SIG-M5 treated with dmso at 0.1 percent for 504 hours (cell line): ENCODE measurements at regions not wholly inside any gene's neighbourhood (a gene's known extent, or its start where the extent isn't known, plus 50 kb on each side); places are given as distances from the start of the nearest gene placed in this dataset.
"Not testable (repeated sequence)": the region's sequence is repeated elsewhere in the genome, so short reads cannot be mapped to it uniquely, and the experiment has no call there.

Experiments
- DNase-seq: peaks from one replicate; lab custom pipeline; 2025; ENCODE audit not compliant: unreplicated experiment; lab: John Stamatoyannopoulos, UW

DNA sequence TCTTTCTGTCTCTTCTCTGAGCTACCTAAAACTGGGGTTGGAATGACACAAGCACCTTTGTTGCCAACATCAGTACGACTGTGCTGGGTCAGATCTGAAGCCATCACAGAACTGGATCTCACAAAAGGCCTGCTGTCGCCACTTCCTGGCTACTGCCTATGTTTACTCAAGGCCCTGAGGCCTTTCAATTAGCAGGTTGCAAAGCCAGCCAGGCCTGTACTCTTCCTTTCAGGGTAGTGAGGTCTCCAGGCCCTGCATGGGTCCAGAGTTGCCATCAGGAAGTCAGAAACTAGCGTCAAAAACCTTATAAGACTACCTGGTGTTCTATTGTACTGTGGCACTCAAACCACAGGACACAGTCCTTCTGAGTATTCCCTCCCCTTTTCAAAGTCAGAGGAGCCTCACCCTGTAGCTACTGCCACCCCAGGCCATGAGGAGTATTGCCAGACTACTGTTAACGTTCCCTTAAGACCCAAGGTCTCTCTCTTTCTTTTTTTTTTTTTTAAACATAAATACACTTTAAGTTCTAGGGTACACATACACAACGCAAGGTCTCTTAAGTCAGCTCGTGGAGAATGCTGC, 937.4 kb upstream of the GJE1 start:
- DNase-seq, result no peak

GRCh38 chr6:141183368-141183767, 949.4 kb upstream of the GJE1 start:
- no peak for DNase-seq

GRCh38 chr6:141175458-141175857, 957.3 kb upstream of the GJE1 start:
- DNase-seq, result not testable (repeated sequence)

DNA sequence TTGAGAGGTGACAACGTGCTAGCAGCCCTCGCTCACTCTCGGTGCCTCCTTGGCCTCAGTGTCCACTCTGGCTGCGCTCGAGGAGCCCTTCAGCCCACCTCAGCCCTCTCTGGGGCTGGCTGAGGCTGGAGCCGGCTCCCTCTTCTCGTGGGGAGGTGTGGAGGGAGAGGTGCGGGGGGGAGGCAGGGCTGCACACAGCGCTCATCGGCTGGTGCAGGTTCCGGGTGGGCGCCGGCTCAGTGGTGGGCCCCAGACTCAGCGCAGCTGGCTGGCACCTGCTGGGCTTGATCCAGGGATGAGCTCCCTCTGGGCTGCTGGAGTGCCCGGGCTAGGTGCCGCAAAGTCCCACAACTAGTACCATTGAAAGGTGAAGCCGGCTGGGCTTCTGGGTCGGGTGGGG, 957.8 kb upstream of the GJE1 start:
- DNase-seq, result no peak

DNA sequence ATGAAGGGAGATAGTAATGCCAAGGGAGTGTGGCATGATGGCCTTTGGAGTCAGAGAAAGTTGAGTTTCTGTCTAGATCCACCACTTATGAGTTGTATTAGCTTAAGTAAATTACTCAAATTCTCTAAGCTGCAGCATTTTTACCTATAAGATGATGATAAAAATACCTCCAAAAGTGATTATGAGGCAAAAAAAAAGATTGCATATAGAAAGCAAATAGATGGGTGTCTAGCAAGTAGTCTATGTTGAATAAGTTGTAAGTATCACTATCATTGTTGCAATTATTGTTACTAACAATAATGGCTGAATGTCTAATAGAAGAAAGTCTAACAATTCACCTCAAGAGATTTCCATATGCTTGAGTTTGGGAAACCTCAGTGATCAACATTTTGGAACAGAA, 959.2 kb upstream of the GJE1 start:
- no peak for DNase-seq

DNA sequence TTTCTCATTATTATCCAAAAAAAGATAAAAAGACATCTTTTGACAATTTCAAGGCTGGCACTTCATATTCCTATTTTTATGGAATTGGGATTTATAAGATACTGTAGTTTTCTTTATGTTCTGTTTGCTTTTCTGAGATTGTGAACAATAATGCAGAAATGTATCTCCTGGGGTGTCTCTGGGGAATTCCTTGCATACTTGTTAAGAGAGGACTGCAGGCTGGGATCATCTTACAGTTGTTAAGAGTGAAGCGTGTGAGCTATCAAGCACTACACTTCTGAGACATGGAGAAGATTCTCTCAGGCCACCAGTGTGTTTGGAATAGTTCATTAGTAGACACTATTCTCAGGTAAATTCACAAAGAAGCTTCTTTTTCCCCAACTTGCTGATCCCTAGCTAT, 963.3 kb upstream of the GJE1 start:
- DNase-seq, result no peak

DNA sequence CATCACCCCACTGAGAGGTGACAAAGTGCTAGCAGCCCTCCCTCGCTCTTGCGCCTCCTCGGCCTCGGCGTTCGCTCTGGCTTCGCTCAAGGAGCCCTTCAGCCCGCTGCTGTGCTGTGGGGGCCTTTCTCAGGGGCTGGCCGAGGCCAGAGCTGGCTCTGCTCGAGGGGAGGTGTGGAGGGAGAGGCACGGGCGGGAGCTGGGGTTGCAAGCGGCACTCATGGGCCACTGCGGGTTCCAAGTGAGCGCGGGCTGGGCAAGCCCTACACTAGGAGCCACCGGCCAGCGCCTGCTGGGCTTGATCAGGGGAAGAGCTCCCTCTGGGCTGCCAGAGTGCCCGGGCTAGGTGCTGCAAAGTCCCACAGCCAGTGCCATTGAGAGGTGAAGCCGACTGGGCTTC, 964.8 kb upstream of the GJE1 start:
- no peak for DNase-seq

DNA sequence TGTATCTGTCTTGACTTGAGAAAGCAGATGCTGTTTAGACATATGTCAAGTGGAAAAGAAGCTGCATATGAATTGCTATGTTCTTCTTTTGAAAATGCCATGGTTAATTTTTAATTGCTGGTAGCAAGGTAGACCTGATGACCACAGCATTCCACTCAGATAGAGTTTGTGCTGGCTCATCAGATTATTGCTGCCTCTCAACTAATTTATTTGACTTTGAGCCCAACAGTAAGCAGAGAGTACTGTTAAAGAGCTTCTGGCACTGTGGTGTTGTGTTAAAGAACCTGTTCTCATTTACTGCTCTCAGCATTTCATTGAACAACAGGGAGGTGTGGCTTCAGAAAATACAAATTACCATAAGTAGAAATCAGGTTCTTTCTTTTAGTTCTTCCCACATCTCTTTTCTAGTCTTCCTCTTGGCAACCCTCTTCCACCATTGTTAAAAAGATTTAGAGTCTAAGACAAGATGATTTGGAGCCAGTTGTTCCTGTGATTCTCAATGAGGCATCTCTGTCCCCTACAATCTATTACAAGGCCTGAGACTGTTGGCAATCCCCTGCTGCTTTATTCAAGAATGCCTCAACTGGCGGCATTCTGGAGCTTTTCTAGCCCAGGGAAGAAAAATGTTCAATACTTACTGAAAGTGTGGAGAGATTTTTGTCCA, 967.6 kb upstream of the GJE1 start:
- DNase-seq, result no peak

GRCh38 chr6:141164042-141164743, 968.5 kb upstream of the GJE1 start:
- DNase-seq, result peak; percentile 19

DNA sequence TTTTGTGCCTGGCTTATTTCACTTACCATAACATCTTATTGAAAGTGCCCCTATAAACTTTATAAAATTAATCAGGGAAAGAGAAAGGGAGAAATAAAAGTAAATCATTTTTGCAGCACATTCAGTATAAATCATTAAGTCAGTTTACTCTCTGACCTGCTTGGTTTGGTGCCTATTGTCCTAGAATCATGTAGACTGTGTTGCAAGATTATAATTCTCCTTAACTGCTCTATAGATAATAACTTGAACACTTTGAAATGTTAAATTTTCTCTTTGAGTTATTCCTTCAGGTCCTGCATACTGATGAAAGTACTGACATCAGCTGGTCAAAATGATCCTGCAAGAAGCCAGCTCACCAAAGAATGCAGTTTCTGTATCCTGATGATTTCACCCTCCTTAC, 969.6 kb upstream of the GJE1 start:
- no peak for DNase-seq

- no peak for DNase-seq
Observed at GRCh38 chr6:141158740-141159139, 974.0 kb upstream of the GJE1 start.

DNA sequence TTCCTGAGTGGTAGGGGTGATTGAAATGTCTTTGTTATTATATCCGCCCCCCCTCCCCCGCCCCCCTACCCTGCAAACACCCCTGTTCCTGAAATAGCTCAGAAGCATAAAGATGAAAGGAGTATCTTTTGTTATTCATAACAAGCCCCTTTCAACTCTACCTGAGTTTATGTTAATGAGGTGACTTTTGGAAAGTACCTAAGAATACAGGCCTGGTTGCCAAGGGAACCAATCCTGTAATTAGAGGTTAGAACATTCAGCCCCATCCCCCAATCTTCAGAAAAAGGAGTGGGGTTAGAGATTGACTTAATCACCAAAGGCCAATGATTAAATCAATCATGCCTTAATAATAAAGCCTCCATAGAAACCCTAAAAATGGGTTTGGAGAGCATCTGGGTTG, 979.2 kb upstream of the GJE1 start:
- no peak for DNase-seq

GRCh38 chr6:141152951-141153350, 979.8 kb upstream of the GJE1 start:
- no peak for DNase-seq

DNA sequence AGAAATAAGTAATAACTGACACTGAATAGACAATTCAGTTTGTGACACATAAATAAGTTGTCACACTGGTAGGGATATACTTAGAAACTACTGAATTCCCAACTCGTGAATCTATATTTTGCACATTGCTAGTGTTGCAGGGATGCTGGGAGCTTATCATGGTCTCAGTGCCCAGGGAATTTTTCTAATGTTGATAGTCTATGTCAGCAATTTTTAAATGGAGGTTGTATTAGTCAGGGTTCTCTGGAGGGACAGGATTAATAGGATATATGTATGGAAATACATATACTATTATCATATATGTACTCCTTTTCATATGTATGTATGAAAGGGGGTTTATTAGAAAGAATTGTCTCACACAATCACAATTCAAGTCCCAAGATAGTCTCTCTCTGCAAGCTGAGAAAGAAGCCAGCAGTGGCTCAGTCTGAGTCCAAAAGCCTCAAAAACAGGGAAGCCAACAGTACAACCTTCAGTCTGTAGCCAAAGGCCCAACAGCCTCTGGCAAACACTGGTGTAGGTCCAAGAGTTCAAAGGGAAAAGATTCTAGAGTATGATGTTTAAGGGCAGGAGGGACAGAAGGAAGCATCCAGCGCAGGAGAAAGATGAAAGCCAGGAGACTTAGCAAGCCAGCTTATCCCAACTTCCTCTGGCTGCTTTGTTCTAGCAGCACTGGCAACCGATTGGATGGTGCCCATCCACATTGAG, 980.9 kb upstream of the GJE1 start:
- DNase-seq, result no peak

DNA sequence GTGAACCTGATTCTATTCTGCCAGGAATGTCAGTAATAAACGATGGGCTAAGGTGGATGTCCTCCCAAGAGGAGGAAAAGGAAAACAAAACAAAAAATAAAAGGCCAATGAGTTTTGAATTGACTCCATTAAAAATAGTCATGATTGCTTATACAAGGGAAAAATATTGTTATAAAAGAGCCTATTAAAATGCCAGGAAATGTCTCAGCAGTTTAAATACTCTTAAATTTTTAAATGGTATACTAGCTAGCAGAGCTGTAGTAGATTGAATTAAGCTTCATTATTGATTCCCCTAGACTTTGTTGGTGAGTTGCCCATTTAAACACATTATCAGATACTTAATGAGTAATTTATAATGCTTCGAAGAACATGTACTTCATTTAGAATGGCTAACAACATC, 990.9 kb upstream of the GJE1 start:
- no peak for DNase-seq

GRCh38 chr6:141140905-141141304, 991.8 kb upstream of the GJE1 start:
- no peak for DNase-seq

DNA sequence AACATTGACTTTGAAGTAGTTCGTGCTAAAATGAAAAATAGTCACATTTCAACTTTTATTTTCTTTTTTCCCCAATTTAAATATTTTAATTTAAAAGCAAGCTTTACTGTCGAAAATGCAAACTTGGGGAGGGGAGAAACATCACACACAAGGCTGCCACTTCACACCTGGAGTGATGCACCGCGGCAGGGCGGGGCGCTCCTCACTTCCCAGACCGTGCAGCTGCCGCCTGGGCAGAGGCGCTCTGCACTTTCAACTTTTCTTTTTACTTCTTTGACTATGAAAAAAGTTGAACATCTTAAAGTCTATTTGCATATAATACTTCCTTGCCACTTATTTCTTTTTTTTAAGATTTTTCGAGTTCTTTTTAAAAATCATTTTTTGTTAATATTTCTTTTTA, 993.3 kb upstream of the GJE1 start:
- DNase-seq, result no peak

- no peak for DNase-seq
Observed at GRCh38 chr6:141134723-141135122, 998.0 kb upstream of the GJE1 start.

DNA sequence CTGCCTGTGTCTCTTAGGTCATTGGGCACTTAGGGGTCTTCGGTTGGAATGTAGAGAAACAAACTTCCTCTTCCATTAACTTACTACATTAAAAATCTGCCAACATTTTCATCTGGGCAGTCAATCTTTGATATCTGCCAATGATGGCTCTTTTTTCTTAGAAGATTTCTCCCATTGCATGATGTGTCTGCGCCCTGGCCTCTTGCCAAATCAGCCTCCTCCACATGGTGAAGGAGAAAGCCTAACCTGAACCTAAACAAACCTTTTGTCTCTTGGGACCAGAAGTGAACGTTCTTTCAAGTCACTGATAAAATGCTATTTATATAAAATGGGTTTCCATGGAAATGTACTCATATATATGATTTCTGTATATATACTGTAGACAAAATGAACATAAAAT, 998.9 kb upstream of the GJE1 start:
- no peak for DNase-seq

- no peak for DNase-seq
Observed at GRCh38 chr6:141133346-141133745, 999.4 kb upstream of the GJE1 start.

- no peak for DNase-seq
Observed at GRCh38 chr6:141131616-141132015, 1001.1 kb upstream of the GJE1 start.

GRCh38 chr6:141123497-141123896, 1009.2 kb upstream of the GJE1 start:
- DNase-seq, result no peak
